ENCODE measurements at regions not wholly inside any gene's neighbourhood (a gene's known extent, or its start where the extent isn't known, plus 50 kb on each side); places are given as distances from the start of the nearest gene placed in this dataset.
"Not testable (repeated sequence)": the region's sequence is repeated elsewhere in the genome, so short reads cannot be mapped to it uniquely, and the experiment has no call there.

- Histone ChIP-seq H3K27ac (ENCODE audit: insufficient read depth, low read length, poor library complexity, severe bottlenecking) (no peak overlapping the region), H3K4me1 (ENCODE audit: control insufficient read depth, insufficient read depth, low read length, poor library complexity, severe bottlenecking) (no peaks in the 10 kb centered on the region), H3K4me3 (ENCODE audit: insufficient read depth, low read depth, low read length, poor library complexity, severe bottlenecking) (no peak overlapping the region), H3K36me3 (ENCODE audit: control insufficient read depth, insufficient read depth, low read length) (no peaks in the 10 kb centered on the region), H3K27me3 (replicated peaks; ENCODE audit: control insufficient read depth, insufficient read depth, low read length, poor library complexity, severe bottlenecking) (no peaks in the 10 kb centered on the region), H3K9me3 (ENCODE audit: control insufficient read depth, low read length) (no peaks in the 10 kb centered on the region)
- no peak for DNase-seq
Observed at GRCh38 chr5:74390306-74390637, 250.3 kb downstream of the ENC1 start.

- H3K27ac ChIP-seq (ENCODE audit: insufficient read depth, low read length, poor library complexity, severe bottlenecking), result no peak overlapping the region
- no peaks in the 10 kb centered on the region for H3K36me3 ChIP-seq (ENCODE audit: control insufficient read depth, insufficient read depth, low read length)
- no peak overlapping the region for H3K4me3 ChIP-seq (ENCODE audit: insufficient read depth, low read depth, low read length, poor library complexity, severe bottlenecking)
- H3K4me1 ChIP-seq (ENCODE audit: control insufficient read depth, insufficient read depth, low read length, poor library complexity, severe bottlenecking), result no peaks in the 10 kb centered on the region
- no peaks in the 10 kb centered on the region for H3K27me3 ChIP-seq (replicated peaks; ENCODE audit: control insufficient read depth, insufficient read depth, low read length, poor library complexity, severe bottlenecking)
- H3K9me3 ChIP-seq (ENCODE audit: control insufficient read depth, low read length), result no peaks in the 10 kb centered on the region
- DNase-seq, result no peak
Observed at GRCh38 chr5:74389531-74390305, 250.8 kb downstream of the ENC1 start.

- DNase-seq; H3K4me3 ChIP-seq (ENCODE audit: insufficient read depth, low read depth, low read length, poor library complexity, severe bottlenecking); H3K27ac ChIP-seq (ENCODE audit: insufficient read depth, low read length, poor library complexity, severe bottlenecking); H3K9me3 ChIP-seq (ENCODE audit: control insufficient read depth, low read length); H3K36me3 ChIP-seq (ENCODE audit: control insufficient read depth, insufficient read depth, low read length); H3K27me3 ChIP-seq (replicated peaks; ENCODE audit: control insufficient read depth, insufficient read depth, low read length, poor library complexity, severe bottlenecking); H3K4me1 ChIP-seq (ENCODE audit: control insufficient read depth, insufficient read depth, low read length, poor library complexity, severe bottlenecking): not testable (repeated sequence)
Observed at GRCh38 chr5:74388411-74388810, 252.1 kb downstream of the ENC1 start.

GRCh38 chr5:74386571-74387334, 253.8 kb downstream of the ENC1 start:
- no peak for DNase-seq
- Histone ChIP-seq H3K27me3 (replicated peaks; ENCODE audit: control insufficient read depth, insufficient read depth, low read length, poor library complexity, severe bottlenecking) (no peaks in the 10 kb centered on the region), H3K9me3 (ENCODE audit: control insufficient read depth, low read length) (no peaks in the 10 kb centered on the region), H3K4me3 (ENCODE audit: insufficient read depth, low read depth, low read length, poor library complexity, severe bottlenecking) (no peak overlapping the region), H3K36me3 (ENCODE audit: control insufficient read depth, insufficient read depth, low read length) (no peaks in the 10 kb centered on the region), H3K27ac (ENCODE audit: insufficient read depth, low read length, poor library complexity, severe bottlenecking) (no peak overlapping the region), H3K4me1 (ENCODE audit: control insufficient read depth, insufficient read depth, low read length, poor library complexity, severe bottlenecking) (no peaks in the 10 kb centered on the region)

DNA sequence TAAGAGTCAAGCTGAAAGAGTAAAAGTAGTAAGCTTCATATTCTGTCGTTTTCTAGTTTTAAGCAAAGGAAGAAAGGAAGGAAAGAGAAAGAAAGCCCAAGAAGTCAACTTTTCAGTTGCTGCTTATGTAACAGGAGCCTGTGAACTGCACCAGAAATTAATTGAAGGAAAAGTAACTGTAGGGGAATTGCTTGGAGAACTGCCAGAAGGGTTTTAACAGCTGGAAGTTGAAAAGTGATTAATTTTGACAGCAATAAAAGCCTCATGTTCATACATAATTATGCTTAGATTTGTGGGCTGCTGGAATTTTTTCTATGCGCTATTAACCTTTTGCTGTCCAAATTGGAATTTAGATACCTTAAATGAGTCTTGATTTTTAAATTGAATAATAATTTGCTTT, 255.7 kb downstream of the ENC1 start:
- no peaks in the 10 kb centered on the region for H3K27me3 ChIP-seq (replicated peaks; ENCODE audit: control insufficient read depth, insufficient read depth, low read length, poor library complexity, severe bottlenecking)

DNA sequence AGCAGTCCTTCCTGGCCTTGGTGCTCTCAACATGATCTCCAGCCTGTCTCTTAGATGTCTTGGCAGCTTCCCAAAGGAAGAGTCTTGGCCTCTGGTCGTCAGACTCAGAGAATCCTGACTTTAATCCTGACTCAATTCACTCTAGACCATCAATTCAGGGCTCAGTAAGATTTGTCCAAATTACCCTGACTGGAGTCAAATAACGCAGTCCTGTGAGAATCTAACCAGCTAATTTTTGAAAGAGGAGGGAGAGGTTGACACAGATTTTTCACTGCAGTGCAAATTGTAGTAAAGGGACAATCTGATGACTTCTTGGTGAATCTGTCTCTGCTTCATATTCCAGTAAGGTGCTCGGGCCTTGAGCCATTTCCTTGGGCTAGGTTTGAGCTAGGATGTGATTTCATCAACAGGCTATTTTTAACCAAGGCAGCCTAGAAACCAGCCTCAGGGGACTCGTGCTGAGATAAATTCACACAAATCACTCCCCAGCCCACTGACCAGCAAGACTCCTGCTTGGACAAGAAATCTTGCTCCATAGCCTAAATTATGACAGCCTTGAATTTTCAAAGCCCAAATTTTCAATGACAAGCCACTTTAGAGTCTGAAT, 257.4 kb downstream of the ENC1 start:
- Histone ChIP-seq H3K4me3 (ENCODE audit: insufficient read depth, low read depth, low read length, poor library complexity, severe bottlenecking) (no peak overlapping the region), H3K4me1 (ENCODE audit: control insufficient read depth, insufficient read depth, low read length, poor library complexity, severe bottlenecking) (no peaks in the 10 kb centered on the region), H3K36me3 (ENCODE audit: control insufficient read depth, insufficient read depth, low read length) (no peaks in the 10 kb centered on the region), H3K27me3 (replicated peaks; ENCODE audit: control insufficient read depth, insufficient read depth, low read length, poor library complexity, severe bottlenecking) (no peaks in the 10 kb centered on the region), H3K9me3 (ENCODE audit: control insufficient read depth, low read length) (no peaks in the 10 kb centered on the region), H3K27ac (ENCODE audit: insufficient read depth, low read length, poor library complexity, severe bottlenecking) (no peak overlapping the region)
- DNase-seq, result no peak

More for the DNA sequence above, 255.7 kb downstream of the ENC1 start:
- no peaks in the 10 kb centered on the region for H3K9me3 ChIP-seq (ENCODE audit: control insufficient read depth, low read length)
- no peaks in the 10 kb centered on the region for H3K36me3 ChIP-seq (ENCODE audit: control insufficient read depth, insufficient read depth, low read length)
- no peak overlapping the region for H3K4me3 ChIP-seq (ENCODE audit: insufficient read depth, low read depth, low read length, poor library complexity, severe bottlenecking)
- no peaks in the 10 kb centered on the region for H3K4me1 ChIP-seq (ENCODE audit: control insufficient read depth, insufficient read depth, low read length, poor library complexity, severe bottlenecking)
- no peak for DNase-seq
- no peak overlapping the region for H3K27ac ChIP-seq (ENCODE audit: insufficient read depth, low read length, poor library complexity, severe bottlenecking)

GRCh38 chr5:74382123-74382855, 258.2 kb downstream of the ENC1 start:
- no peaks in the 10 kb centered on the region for H3K9me3 ChIP-seq (ENCODE audit: control insufficient read depth, low read length)
- H3K27me3 ChIP-seq (replicated peaks; ENCODE audit: control insufficient read depth, insufficient read depth, low read length, poor library complexity, severe bottlenecking), result no peaks in the 10 kb centered on the region
- H3K27ac ChIP-seq (ENCODE audit: insufficient read depth, low read length, poor library complexity, severe bottlenecking), result no peak overlapping the region
- no peaks in the 10 kb centered on the region for H3K4me1 ChIP-seq (ENCODE audit: control insufficient read depth, insufficient read depth, low read length, poor library complexity, severe bottlenecking)
- DNase-seq, result no peak
- H3K4me3 ChIP-seq (ENCODE audit: insufficient read depth, low read depth, low read length, poor library complexity, severe bottlenecking), result no peak overlapping the region
- no peaks in the 10 kb centered on the region for H3K36me3 ChIP-seq (ENCODE audit: control insufficient read depth, insufficient read depth, low read length)

DNA sequence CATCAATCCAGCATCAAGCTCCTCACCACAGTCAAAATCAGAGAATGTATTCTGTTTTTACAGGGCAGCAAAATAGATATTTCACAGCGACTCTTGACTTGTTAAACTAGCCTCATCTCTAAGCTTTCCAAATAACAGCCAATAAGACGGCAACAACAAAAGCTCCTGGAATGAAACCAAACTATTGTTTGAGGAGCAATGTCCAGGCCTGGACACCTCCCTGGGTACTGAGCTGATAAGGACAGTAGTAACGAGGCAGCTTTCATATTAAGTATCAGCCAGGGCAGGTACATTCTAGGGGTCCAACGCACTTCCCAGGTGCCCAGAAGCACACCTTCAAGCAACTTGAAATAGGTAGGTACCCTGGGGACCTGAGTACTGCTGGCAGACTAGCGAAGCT, 260.3 kb downstream of the ENC1 start:
- DNase-seq, result no peak
- Histone ChIP-seq H3K4me1 (ENCODE audit: control insufficient read depth, insufficient read depth, low read length, poor library complexity, severe bottlenecking) (no peaks in the 10 kb centered on the region), H3K36me3 (ENCODE audit: control insufficient read depth, insufficient read depth, low read length) (no peaks in the 10 kb centered on the region), H3K27ac (ENCODE audit: insufficient read depth, low read length, poor library complexity, severe bottlenecking) (no peak overlapping the region), H3K9me3 (ENCODE audit: control insufficient read depth, low read length) (no peaks in the 10 kb centered on the region), H3K27me3 (replicated peaks; ENCODE audit: control insufficient read depth, insufficient read depth, low read length, poor library complexity, severe bottlenecking) (no peaks in the 10 kb centered on the region), H3K4me3 (ENCODE audit: insufficient read depth, low read depth, low read length, poor library complexity, severe bottlenecking) (no peak overlapping the region)

DNA sequence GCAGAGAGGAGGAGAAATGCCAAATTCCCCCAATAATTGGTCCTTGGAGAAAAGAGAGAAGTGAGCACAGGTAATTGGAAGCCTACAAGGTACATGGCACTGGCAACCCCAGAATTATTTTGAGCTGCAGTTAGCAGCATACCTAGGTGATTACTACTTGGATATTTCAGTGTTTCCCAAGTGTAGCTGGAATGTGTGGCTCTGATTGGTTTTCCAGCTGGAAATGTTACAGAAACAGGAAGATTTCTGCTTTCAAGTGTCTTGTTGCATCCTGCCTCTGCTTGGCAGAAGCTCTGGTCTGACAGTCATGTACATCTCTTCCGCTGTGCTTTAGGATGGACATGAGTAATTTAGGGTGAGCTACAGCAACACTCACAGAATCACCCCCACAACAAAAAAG, 262.1 kb downstream of the ENC1 start:
- H3K9me3 ChIP-seq (ENCODE audit: control insufficient read depth, low read length), result no peaks in the 10 kb centered on the region
- H3K27me3 ChIP-seq (replicated peaks; ENCODE audit: control insufficient read depth, insufficient read depth, low read length, poor library complexity, severe bottlenecking), result no peaks in the 10 kb centered on the region
- no peak overlapping the region for H3K27ac ChIP-seq (ENCODE audit: insufficient read depth, low read length, poor library complexity, severe bottlenecking)
- no peaks in the 10 kb centered on the region for H3K36me3 ChIP-seq (ENCODE audit: control insufficient read depth, insufficient read depth, low read length)
- H3K4me1 ChIP-seq (ENCODE audit: control insufficient read depth, insufficient read depth, low read length, poor library complexity, severe bottlenecking), result no peaks in the 10 kb centered on the region
- no peak overlapping the region for H3K4me3 ChIP-seq (ENCODE audit: insufficient read depth, low read depth, low read length, poor library complexity, severe bottlenecking)
- DNase-seq, result no peak

All from effector memory CD4-positive, alpha-beta T cell (primary cell).